ENCODE measurements at regions not wholly inside any gene's neighbourhood (a gene's known extent, or its start where the extent isn't known, plus 50 kb on each side); places are given as distances from the start of the nearest gene placed in this dataset.

DNA sequence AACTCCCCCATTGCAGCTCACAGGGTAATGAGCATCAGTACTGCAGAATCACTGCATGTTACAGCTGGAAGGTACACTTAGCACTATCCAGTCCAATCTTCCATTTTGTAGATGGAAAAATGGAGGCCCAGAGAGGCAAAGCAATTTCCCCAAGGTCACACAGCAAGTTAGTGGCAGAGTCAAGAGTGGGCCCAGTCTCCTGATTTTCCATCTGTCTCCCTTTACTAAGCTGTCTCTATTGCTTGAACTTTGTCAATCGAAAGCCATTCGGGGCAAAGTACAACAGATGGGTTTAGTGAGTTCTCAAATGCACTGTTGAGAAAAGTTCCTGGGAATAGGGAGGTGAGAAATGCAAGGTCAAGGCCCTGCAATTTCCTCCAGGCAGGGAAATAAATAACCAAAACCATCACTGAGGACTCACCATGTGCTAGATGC is 50.4 kb upstream of the IFFO2 start:
- 80 to 94% (median 83%) methylated on average over 2 of the region's 2 CpGs for WGBS, 3 donors
- H3K4me3 ChIP-seq, result no peak overlapping the region
- H3K27ac ChIP-seq, result no peak overlapping the region
- no peak for DNase-seq
- no peak for ATAC-seq
- intact Hi-C loops (cut with DNase I), result no loop called here
- no peaks in the 10 kb centered on the region for H3K4me1 ChIP-seq
- H3K36me3 ChIP-seq (ENCODE audit: insufficient read depth in 1 of 2, low read depth in 1 of 2), result no peaks in the 10 kb centered on the region
- TF ChIP-seq, protein P1, sequence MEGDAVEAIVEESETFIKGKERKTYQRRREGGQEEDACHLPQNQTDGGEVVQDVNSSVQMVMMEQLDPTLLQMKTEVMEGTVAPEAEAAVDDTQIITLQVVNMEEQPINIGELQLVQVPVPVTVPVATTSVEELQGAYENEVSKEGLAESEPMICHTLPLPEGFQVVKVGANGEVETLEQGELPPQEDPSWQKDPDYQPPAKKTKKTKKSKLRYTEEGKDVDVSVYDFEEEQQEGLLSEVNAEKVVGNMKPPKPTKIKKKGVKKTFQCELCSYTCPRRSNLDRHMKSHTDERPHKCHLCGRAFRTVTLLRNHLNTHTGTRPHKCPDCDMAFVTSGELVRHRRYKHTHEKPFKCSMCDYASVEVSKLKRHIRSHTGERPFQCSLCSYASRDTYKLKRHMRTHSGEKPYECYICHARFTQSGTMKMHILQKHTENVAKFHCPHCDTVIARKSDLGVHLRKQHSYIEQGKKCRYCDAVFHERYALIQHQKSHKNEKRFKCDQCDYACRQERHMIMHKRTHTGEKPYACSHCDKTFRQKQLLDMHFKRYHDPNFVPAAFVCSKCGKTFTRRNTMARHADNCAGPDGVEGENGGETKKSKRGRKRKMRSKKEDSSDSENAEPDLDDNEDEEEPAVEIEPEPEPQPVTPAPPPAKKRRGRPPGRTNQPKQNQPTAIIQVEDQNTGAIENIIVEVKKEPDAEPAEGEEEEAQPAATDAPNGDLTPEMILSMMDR (IDR thresholded peaks at IDR 0.05), result no peak
- no peaks in the 10 kb centered on the region for H3K27me3 ChIP-seq (ENCODE audit: insufficient read depth in 3 of 3, low read length in 2 of 3)
- peaks cover 6% of the 10 kb centered on the region for H3K9me3 ChIP-seq
